HAP-1 (cell line): ENCODE measurements at regions not wholly inside any gene's neighbourhood (a gene's known extent, or its start where the extent isn't known, plus 50 kb on each side); places are given as distances from the start of the nearest gene placed in this dataset.

Source experiments
- DNase-seq, 2 experiments: peaks; one replicate each; pipeline ENCODE4 v3.0.0-alpha.2; 2016 to 2020; ENCODE audit warnings: low spot score in 2 of 2
- H3K27me3 ChIP-seq: fragments of 250-450 bp; sonication (Bioruptor Pico); 2 replicates; pipeline ENCODE4 v1.5.1; 2020; ENCODE audit warnings: low read depth, mild to moderate bottlenecking, moderate library complexity
- H3K36me3 ChIP-seq: fragments of 250-450 bp; sonication (Bioruptor Pico); replicated peaks from 2 replicates; pipeline ENCODE4 v1.5.1; 2020; ENCODE audit warnings: mild to moderate bottlenecking
- H3K4me1 ChIP-seq: fragments of 250-450 bp; sonication (Bioruptor Pico); 2 replicates; pipeline ENCODE4 v1.5.1; 2020; ENCODE audit warnings: mild to moderate bottlenecking
- H3K4me3 ChIP-seq: fragments of 250-450 bp; sonication (Bioruptor Pico); 2 replicates; pipeline ENCODE4 v1.5.1; 2020; ENCODE audit warnings: mild to moderate bottlenecking, moderate library complexity
- H3K9me3 ChIP-seq: fragments of 250-450 bp; sonication (Bioruptor Pico); 2 replicates; pipeline ENCODE4 v1.5.1; 2020; ENCODE audit warnings: mild to moderate bottlenecking, moderate library complexity
- in situ Hi-C: fragments of 300-500 bp; cut with MboI; formaldehyde crosslinking; loops from 3 replicates; pipeline ENCODE4 v1.14.3; 2020; ENCODE audit warnings: low sequenced_read_pairs, inconsistent platforms, mixed read lengths

DNA sequence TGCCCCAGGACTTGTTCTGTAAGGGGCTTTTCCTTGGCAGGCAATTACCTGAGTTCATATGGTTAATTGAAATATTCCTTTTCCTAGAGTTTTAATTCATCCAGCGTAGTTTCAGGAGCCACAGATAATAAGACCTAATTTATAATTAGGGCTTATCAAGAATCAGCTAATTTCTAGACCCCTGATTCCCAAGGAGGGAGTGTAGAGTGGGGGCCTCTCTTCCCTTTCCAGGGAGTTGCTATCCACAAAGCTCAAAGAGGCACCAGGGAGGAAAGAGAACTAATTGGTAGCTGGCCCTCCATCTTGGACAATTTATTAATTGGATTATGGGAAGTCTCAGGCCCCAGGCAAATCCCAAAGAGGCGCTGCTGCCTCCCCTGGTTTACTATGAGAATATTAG is 75.8 kb upstream of the ZNF618 start:
- Histone ChIP-seq H3K27me3 (no peaks in the 10 kb centered on the region), H3K4me1 (no peaks in the 10 kb centered on the region), H3K36me3 (no peaks in the 10 kb centered on the region), H3K4me3 (no peak overlapping the region), H3K9me3 (no peaks in the 10 kb centered on the region)
- no peak for DNase-seq
- in situ Hi-C loops: no loop called here

- H3K9me3 ChIP-seq: no peaks in the 10 kb centered on the region
- no peaks in the 10 kb centered on the region for H3K27me3 ChIP-seq
- H3K4me3 ChIP-seq: no peak overlapping the region
- in situ Hi-C loops: no loop called here
- no peak for DNase-seq
- H3K36me3 ChIP-seq: no peaks in the 10 kb centered on the region
- no peaks in the 10 kb centered on the region for H3K4me1 ChIP-seq
Observed at GRCh38 chr9:113803811-113804589, 72.1 kb upstream of the ZNF618 start.

- H3K36me3 ChIP-seq: no peaks in the 10 kb centered on the region
- in situ Hi-C loops: no loop called here
- H3K4me3 ChIP-seq: no peak overlapping the region
- no peaks in the 10 kb centered on the region for H3K4me1 ChIP-seq
- H3K9me3 ChIP-seq: no peaks in the 10 kb centered on the region
- no peaks in the 10 kb centered on the region for H3K27me3 ChIP-seq
- DNase-seq: no peak
Observed at GRCh38 chr9:113805486-113806132, 70.5 kb upstream of the ZNF618 start.

- peak; percentile 52 to 67 for DNase-seq
- in situ Hi-C loops: no loop called here
Observed at GRCh38 chr9:113807173-113808061, 68.7 kb upstream of the ZNF618 start.

GRCh38 chr9:113808391-113809358 is 67.4 kb upstream of the ZNF618 start:
- no peaks in the 10 kb centered on the region for H3K4me1 ChIP-seq
- no peaks in the 10 kb centered on the region for H3K36me3 ChIP-seq
- in situ Hi-C loops: no loop called here
- DNase-seq: no peak
- H3K9me3 ChIP-seq: no peaks in the 10 kb centered on the region
- no peaks in the 10 kb centered on the region for H3K27me3 ChIP-seq
- no peak overlapping the region for H3K4me3 ChIP-seq

More at GRCh38 chr9:113807173-113808061, 68.7 kb upstream of the ZNF618 start:
- no peaks in the 10 kb centered on the region for H3K4me1 ChIP-seq
- H3K36me3 ChIP-seq: no peaks in the 10 kb centered on the region
- H3K9me3 ChIP-seq: no peaks in the 10 kb centered on the region
- no peaks in the 10 kb centered on the region for H3K27me3 ChIP-seq
- H3K4me3 ChIP-seq: no peak overlapping the region

DNA sequence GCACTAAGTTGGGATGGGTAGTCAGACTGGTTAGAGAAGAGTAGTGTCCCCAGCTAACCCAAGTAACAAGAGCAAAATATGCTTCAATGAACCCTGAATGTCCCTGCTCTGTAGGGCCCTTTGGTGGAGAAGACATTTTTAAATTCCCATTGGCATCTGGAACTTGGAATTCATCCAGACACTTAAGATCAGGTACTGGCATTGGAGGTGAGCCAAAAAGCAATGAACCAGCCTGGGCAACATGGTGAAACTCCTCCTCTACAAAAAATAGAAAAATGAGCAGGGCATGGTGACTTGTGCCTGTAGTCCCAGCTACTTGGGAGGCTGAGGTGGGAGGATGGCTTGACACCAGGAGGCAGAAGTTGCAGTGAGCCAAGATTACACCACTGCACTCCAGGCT is 58.9 kb upstream of the ZNF618 start:
- H3K27me3 ChIP-seq: peaks cover 21% of the 10 kb centered on the region
- H3K9me3 ChIP-seq: no peaks in the 10 kb centered on the region
- no peaks in the 10 kb centered on the region for H3K36me3 ChIP-seq
- H3K4me3 ChIP-seq: no peak overlapping the region
- no peaks in the 10 kb centered on the region for H3K4me1 ChIP-seq
- in situ Hi-C loops: no loop called here
- DNase-seq: no peak

DNA sequence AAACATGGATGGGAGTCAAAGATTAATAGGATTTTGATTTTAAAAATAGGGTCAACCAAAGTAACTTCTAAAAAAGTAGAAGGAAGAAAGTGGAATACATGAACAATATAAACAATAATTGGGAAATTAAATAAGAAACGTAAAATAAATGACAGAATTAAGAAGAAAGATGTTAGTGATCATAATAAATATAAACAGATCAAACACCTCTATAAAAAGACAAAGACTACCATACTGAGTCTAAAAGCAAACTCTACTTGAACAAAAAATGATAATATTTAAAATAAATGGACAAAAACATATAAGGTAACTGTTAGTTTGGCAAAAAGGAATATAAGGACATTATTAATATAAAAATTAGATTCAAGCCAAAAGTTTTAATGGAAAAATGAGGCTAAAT is 57.7 kb upstream of the ZNF618 start:
- H3K4me1 ChIP-seq: no peaks in the 10 kb centered on the region
- no peaks in the 10 kb centered on the region for H3K9me3 ChIP-seq
- no peak overlapping the region for H3K4me3 ChIP-seq
- H3K27me3 ChIP-seq: peaks cover 21% of the 10 kb centered on the region
- H3K36me3 ChIP-seq: no peaks in the 10 kb centered on the region
- no peak for DNase-seq
- in situ Hi-C loops: no loop called here

- no peaks in the 10 kb centered on the region for H3K4me1 ChIP-seq
- DNase-seq: no peak
- H3K4me3 ChIP-seq: no peak overlapping the region
- H3K9me3 ChIP-seq: no peaks in the 10 kb centered on the region
- in situ Hi-C loops: no loop called here
- H3K27me3 ChIP-seq: peaks cover 7% of the 10 kb centered on the region
- H3K36me3 ChIP-seq: no peaks in the 10 kb centered on the region
Observed at GRCh38 chr9:113822315-113822714, 53.8 kb upstream of the ZNF618 start.

GRCh38 chr9:113823421-113823820 is 52.7 kb upstream of the ZNF618 start:
- in situ Hi-C loops: no loop called here
- Histone ChIP-seq H3K36me3 (no peaks in the 10 kb centered on the region), H3K4me3 (no peak overlapping the region), H3K27me3 (peaks cover 7% of the 10 kb centered on the region), H3K9me3 (no peaks in the 10 kb centered on the region), H3K4me1 (no peaks in the 10 kb centered on the region)
- DNase-seq: no peak
